ENCODE measurements at regions not wholly inside any gene's neighbourhood (a gene's known extent, or its start where the extent isn't known, plus 50 kb on each side); places are given as distances from the start of the nearest gene placed in this dataset.

DNA sequence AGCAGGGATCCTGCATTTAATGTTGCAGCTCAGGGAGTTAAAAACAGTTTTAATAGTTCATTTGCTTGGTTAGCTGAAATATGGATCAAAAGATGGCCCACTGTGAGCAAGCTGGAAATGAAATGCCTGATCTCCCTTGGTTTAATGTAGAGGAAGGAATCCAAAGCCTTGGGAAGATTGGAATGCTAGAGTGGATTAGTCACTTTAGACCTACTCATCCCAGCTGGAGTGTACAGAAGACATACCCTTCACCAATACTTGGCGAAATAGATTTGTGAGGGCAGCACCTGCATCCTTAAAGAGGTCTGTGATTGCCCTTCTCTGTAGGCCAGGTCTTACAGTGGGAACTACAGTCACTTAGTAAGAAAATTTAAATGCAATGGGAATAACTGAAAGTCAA, 58.0 kb upstream of the KRAS start:
- TF ChIP-seq, protein P1, sequence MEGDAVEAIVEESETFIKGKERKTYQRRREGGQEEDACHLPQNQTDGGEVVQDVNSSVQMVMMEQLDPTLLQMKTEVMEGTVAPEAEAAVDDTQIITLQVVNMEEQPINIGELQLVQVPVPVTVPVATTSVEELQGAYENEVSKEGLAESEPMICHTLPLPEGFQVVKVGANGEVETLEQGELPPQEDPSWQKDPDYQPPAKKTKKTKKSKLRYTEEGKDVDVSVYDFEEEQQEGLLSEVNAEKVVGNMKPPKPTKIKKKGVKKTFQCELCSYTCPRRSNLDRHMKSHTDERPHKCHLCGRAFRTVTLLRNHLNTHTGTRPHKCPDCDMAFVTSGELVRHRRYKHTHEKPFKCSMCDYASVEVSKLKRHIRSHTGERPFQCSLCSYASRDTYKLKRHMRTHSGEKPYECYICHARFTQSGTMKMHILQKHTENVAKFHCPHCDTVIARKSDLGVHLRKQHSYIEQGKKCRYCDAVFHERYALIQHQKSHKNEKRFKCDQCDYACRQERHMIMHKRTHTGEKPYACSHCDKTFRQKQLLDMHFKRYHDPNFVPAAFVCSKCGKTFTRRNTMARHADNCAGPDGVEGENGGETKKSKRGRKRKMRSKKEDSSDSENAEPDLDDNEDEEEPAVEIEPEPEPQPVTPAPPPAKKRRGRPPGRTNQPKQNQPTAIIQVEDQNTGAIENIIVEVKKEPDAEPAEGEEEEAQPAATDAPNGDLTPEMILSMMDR (IDR thresholded peaks at IDR 0.05) = no peak
- TF ChIP-seq POLR2A (IDR thresholded peaks at IDR 0.05) = no peak
